ENCODE measurements at regions not wholly inside any gene's neighbourhood (a gene's known extent, or its start where the extent isn't known, plus 50 kb on each side); places are given as distances from the start of the nearest gene placed in this dataset.

DNA sequence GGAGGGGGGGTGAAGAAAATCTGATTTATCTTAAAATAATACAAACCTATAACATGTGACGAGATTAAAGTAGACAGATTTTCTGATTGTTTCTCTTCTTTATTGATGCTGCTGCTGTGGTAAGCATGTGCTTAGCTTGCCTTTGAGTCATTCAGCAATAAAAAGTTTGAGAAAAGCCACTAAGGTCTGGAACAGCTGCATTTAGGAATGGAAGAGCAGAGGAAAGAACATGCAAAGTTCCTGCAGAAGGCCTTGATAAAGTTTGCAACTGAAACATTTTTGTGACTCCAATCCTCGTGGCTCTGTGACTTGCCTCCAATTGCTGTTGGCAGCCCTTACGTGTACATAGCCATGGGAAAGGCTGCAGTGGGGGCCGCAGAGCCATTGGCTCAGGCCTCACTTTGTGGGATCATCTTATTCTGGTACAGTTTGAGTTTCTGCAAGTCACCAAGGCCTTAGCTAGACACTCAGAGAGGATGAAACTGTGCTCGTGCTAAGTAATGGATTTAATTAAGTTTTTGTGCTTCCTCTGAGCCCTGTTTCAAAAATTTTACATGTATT is 370.2 kb downstream of the AASDHPPT start (continued):
- TF ChIP-seq, protein P1, sequence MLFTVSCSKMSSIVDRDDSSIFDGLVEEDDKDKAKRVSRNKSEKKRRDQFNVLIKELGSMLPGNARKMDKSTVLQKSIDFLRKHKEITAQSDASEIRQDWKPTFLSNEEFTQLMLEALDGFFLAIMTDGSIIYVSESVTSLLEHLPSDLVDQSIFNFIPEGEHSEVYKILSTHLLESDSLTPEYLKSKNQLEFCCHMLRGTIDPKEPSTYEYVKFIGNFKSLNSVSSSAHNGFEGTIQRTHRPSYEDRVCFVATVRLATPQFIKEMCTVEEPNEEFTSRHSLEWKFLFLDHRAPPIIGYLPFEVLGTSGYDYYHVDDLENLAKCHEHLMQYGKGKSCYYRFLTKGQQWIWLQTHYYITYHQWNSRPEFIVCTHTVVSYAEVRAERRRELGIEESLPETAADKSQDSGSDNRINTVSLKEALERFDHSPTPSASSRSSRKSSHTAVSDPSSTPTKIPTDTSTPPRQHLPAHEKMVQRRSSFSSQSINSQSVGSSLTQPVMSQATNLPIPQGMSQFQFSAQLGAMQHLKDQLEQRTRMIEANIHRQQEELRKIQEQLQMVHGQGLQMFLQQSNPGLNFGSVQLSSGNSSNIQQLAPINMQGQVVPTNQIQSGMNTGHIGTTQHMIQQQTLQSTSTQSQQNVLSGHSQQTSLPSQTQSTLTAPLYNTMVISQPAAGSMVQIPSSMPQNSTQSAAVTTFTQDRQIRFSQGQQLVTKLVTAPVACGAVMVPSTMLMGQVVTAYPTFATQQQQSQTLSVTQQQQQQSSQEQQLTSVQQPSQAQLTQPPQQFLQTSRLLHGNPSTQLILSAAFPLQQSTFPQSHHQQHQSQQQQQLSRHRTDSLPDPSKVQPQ (CRISPR knock-in tag; IDR thresholded peaks at IDR 0.05; ENCODE audit: borderline replicate concordance), result no peak
- TF ChIP-seq KDM1A (IDR thresholded peaks at IDR 0.05) (no peak), NCOA6 (IDR thresholded peaks at IDR 0.05) (no peak), MTA3 (IDR thresholded peaks at IDR 0.05; ENCODE audit: borderline replicate concordance) (no peak)
- TF ChIP-seq, protein P2, sequence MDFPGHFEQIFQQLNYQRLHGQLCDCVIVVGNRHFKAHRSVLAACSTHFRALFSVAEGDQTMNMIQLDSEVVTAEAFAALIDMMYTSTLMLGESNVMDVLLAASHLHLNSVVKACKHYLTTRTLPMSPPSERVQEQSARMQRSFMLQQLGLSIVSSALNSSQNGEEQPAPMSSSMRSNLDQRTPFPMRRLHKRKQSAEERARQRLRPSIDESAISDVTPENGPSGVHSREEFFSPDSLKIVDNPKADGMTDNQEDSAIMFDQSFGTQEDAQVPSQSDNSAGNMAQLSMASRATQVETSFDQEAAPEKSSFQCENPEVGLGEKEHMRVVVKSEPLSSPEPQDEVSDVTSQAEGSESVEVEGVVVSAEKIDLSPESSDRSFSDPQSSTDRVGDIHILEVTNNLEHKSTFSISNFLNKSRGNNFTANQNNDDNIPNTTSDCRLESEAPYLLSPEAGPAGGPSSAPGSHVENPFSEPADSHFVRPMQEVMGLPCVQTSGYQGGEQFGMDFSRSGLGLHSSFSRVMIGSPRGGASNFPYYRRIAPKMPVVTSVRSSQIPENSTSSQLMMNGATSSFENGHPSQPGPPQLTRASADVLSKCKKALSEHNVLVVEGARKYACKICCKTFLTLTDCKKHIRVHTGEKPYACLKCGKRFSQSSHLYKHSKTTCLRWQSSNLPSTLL (IDR thresholded peaks at IDR 0.05), result no peak
- TF ChIP-seq, protein P3, sequence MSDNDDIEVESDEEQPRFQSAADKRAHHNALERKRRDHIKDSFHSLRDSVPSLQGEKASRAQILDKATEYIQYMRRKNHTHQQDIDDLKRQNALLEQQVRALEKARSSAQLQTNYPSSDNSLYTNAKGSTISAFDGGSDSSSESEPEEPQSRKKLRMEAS (CRISPR knock-in tag; IDR thresholded peaks at IDR 0.05), result no peak

DNA sequence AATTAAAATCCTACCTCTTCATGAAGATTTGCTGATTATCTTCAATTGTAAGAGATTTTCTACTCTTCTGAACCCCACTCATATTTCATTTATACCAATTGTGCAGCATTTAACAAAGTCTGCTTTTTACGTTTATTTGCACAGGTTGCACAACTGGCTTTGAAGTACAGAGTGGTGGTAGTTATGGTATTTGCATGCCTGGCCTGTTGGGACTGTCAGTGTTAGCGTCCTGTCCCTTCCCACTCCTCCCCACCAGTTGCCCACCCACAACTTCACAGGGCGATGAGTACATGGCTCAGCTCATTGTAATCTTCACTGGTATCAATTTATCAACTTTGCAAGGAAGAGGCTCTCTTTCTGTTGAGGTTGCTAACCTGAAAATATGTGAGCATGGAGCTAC is 372.3 kb downstream of the AASDHPPT start:
- H3K9me1 ChIP-seq (ENCODE audit: control insufficient read depth, insufficient read depth, low read length), result no peaks in the 10 kb centered on the region
- no peaks in the 10 kb centered on the region for H3K79me2 ChIP-seq (ENCODE audit: control insufficient read depth, insufficient read depth, low read length)
- no peak for TF ChIP-seq ETV6 (IDR thresholded peaks at IDR 0.05; ENCODE audit: borderline replicate concordance in 1 of 2, low read depth in 2 of 2, low read length in 1 of 2)
- TF ChIP-seq ETV6 (CRISPR knock-in tag; IDR thresholded peaks at IDR 0.05; ENCODE audit: borderline replicate concordance), result no peak
- TF ChIP-seq, protein P4, sequence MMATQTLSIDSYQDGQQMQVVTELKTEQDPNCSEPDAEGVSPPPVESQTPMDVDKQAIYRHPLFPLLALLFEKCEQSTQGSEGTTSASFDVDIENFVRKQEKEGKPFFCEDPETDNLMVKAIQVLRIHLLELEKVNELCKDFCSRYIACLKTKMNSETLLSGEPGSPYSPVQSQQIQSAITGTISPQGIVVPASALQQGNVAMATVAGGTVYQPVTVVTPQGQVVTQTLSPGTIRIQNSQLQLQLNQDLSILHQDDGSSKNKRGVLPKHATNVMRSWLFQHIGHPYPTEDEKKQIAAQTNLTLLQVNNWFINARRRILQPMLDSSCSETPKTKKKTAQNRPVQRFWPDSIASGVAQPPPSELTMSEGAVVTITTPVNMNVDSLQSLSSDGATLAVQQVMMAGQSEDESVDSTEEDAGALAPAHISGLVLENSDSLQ (IDR thresholded peaks at IDR 0.05), result no peak
- TF ChIP-seq FOXA1 (IDR thresholded peaks at IDR 0.05; ENCODE audit: borderline replicate concordance), result no peak
- TF ChIP-seq KLF6 (CRISPR knock-in tag; IDR thresholded peaks at IDR 0.05; ENCODE audit: borderline replicate concordance), result no peak
- no peak for TF ChIP-seq PML (IDR thresholded peaks at IDR 0.05; ENCODE audit: low read length)
- WGBS (ENCODE audit: insufficient coverage, low coverage, missing lambda C conversion rate), result 0% methylated on average over 3 of the region's 3 CpGs
- in situ Hi-C loops (cut with MboI), result no loop called here
- H3K9me3 ChIP-seq (replicated peaks; ENCODE audit: control insufficient read depth, insufficient read depth, low read depth, low read length), result no peaks in the 10 kb centered on the region; the same call in 1 of the 2 replicates
- no peak overlapping the region for H3K4me3 ChIP-seq
- no peak for ATAC-seq
- POLR2A ChIA-PET, result no interaction called here
- CTCF ChIA-PET (ENCODE audit: low intra/inter-chr PET ratio), result no interaction called here
- H3K4me1 ChIP-seq (replicated peaks in 1 of 2; ENCODE audit: control insufficient read depth in 2 of 2, insufficient read depth in 2 of 2, low read length in 2 of 2), result no peaks in the 10 kb centered on the region
- BruUV-seq (replicated peaks), result no TSS peak
- no peak overlapping the region for H3K4me2 ChIP-seq (ENCODE audit: insufficient read depth, low read length)
- H3K27ac ChIP-seq (ENCODE audit: extremely low read depth, low read depth, low read length), result no peak overlapping the region
- no peak overlapping the region for H3K9ac ChIP-seq (ENCODE audit: insufficient read depth in 1 of 2, low read depth in 2 of 2, low read length in 2 of 2)
- intact Hi-C loops (cut with micrococcal nuclease), result no loop called here
- H3K36me3 ChIP-seq (ENCODE audit: control insufficient read depth, insufficient read depth, low read length), result no peaks in the 10 kb centered on the region
- no peaks in the 10 kb centered on the region for H3K27me3 ChIP-seq (ENCODE audit: control insufficient read depth in 2 of 2, insufficient read depth in 2 of 2, low read length in 2 of 2)
- DNase-seq (ENCODE audit: extremely low read depth in 1 of 4, low spot score in 3 of 4), result no peak
- H4K20me1 ChIP-seq (replicated peaks; ENCODE audit: control insufficient read depth, insufficient read depth, low read length), result no peaks in the 10 kb centered on the region
- no peak for FAIRE-seq
- no peak overlapping the region for H2AFZ ChIP-seq (ENCODE audit: low read depth, low read length)

Data from K562 (cell line).